OCI-LY1 (cell line): ENCODE measurements at regions not wholly inside any gene's neighbourhood (a gene's known extent, or its start where the extent isn't known, plus 50 kb on each side); places are given as distances from the start of the nearest gene placed in this dataset.
"Not testable (repeated sequence)": the region's sequence is repeated elsewhere in the genome, so short reads cannot be mapped to it uniquely, and the experiment has no call there.

ENCODE experiments used
- EZH2 ChIP-seq: fragments of 200-600 bp; sonication (generic), shearing (Covaris generic); IDR thresholded peaks from 2 replicates; pipeline ENCODE4 v1.8.0; 2017; ENCODE audit warnings: borderline replicate concordance, mixed run types, mild to moderate bottlenecking, antibody characterized with exemption, low read length, moderate library complexity, mixed read lengths
- TF ChIP-seq, protein P1 (sequence below): fragments of 200-600 bp; sonication (generic), shearing (Covaris generic); IDR thresholded peaks from 2 replicates; pipeline ENCODE4 v1.5.1; 2017; ENCODE audit warnings: mild to moderate bottlenecking, antibody characterized with exemption, low read length, moderate library complexity, mixed read lengths

DNA sequence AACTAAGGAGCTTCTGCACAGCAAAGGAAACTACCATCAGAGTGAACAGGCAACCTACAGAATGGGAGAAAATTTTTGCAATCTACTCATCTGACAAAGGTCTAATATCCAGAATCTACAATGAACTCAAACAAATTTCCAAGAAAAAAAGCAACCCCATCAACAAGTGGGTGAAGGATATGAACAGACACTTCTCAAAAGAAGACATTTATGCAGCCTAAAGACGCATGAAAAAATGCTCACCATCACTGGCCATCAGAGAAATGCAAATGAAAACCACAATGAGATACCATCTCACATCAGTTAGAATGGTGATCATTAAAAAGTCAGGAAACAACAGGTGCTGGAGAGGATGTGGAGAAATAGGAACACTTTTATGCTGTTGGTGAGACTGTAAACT is 170.1 kb upstream of the MTMR8 start:
- TF ChIP-seq, protein P1, sequence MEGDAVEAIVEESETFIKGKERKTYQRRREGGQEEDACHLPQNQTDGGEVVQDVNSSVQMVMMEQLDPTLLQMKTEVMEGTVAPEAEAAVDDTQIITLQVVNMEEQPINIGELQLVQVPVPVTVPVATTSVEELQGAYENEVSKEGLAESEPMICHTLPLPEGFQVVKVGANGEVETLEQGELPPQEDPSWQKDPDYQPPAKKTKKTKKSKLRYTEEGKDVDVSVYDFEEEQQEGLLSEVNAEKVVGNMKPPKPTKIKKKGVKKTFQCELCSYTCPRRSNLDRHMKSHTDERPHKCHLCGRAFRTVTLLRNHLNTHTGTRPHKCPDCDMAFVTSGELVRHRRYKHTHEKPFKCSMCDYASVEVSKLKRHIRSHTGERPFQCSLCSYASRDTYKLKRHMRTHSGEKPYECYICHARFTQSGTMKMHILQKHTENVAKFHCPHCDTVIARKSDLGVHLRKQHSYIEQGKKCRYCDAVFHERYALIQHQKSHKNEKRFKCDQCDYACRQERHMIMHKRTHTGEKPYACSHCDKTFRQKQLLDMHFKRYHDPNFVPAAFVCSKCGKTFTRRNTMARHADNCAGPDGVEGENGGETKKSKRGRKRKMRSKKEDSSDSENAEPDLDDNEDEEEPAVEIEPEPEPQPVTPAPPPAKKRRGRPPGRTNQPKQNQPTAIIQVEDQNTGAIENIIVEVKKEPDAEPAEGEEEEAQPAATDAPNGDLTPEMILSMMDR: not testable (repeated sequence)
- TF ChIP-seq EZH2: not testable (repeated sequence)
